ENCODE measurements at regions not wholly inside any gene's neighbourhood (a gene's known extent, or its start where the extent isn't known, plus 50 kb on each side); places are given as distances from the start of the nearest gene placed in this dataset.

DNA sequence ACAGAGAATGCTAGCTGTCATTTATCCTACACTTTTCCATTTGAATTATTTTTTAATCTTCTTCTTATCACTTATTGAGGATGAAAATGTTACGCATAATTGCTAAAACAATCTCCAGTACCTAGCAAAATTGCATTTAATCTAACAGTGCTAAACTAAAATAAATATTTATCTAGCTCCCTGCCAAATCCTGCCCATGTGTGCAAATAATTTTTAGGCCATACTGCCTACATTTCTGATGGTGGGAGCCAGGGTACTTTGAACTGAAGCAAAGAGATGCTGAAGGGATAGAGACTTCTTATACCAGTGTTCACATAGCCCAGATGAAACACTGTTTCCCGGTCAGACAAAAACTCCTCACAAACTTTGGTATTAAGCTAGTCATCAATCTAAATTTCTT is 1268.7 kb upstream of the PCDH20 start:
- no peak overlapping the region for H3K27ac ChIP-seq
- no peak for TF ChIP-seq CTCF (conservative IDR thresholded peaks at IDR 0.05)

DNA sequence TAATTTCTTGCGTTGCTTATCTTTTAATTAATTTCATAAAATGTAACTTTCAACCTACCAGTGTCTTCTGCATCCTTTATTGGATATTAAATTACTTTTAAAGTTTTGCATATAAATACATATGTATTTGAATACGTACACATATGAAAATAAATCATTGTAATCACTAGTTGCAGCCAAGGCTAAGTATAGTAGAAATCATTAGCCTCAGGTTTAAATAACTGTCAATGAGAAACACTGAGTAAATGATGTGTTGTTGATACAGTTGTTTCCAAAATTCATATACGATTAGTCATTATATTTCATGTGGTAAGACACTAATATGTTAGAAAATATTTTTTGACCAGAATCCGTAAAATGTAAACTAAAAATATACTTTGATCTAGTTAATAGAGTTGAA is 1267.1 kb upstream of the PCDH20 start:
- no peak overlapping the region for H3K27ac ChIP-seq
- TF ChIP-seq CTCF (conservative IDR thresholded peaks at IDR 0.05) = no peak

DNA sequence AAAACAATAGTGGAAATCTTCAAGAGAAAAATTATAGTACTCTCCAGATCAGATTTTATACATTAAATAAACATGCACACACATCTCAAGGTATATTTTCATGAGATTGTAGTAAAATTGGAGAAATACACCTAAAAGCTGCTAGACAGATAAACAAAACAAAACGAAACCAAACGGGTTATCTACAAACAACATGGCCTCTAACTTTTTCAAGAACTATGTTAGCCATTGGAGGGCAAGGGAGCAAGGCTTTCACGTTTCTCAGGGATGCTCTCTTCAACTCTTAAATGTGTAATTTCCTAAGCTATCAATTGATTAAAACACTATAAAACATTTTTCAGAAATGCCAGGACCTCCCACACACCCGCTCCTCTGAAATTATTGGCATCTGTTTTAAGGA is 1262.4 kb upstream of the PCDH20 start:
- H3K27ac ChIP-seq = no peak overlapping the region
- no peak for TF ChIP-seq CTCF (conservative IDR thresholded peaks at IDR 0.05)

DNA sequence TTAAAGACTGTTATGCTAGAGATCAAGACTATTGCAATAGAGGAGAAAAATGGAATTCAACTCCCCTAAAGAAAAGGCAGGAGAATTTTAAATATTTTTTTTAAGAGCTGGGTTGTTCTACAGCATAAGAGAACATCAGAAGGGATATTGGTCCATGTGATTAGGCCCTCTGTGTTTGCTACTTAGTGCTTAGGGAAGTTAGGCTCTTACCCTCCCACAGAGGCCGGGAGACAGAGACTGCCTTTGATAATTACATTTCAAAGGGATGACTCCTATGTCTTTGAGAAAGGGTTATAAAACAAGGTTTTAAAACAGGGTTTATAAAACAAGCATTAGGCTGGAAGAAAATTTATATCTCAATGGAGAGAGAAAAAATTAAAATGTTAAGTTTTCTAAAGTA is 1248.1 kb upstream of the PCDH20 start:
- no peak overlapping the region for H3K27ac ChIP-seq
- no peak for TF ChIP-seq CTCF (conservative IDR thresholded peaks at IDR 0.05)

DNA sequence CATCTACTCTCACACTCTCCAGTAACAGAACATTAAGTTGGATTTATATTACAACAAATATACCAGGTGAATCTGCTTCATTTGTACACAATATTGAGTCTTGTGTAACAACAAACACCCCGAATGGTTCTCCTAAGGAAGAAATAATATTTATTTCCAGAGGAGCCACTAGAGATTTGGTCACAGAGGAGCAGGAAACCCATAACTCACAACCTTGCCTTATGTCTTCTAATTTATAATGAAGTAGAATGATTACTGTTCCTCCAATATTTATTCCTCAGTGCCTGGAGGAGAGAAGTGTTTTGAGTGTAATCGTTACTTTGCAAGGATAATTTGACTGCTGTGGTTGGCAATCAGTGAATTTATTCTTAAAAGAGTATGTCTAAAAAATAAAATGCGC is 1243.7 kb upstream of the PCDH20 start:
- no peak overlapping the region for H3K27ac ChIP-seq
- TF ChIP-seq CTCF (conservative IDR thresholded peaks at IDR 0.05) = no peak

GRCh38 chr13:62653371-62653770 is 1237.7 kb upstream of the PCDH20 start:
- TF ChIP-seq CTCF (conservative IDR thresholded peaks at IDR 0.05) = no peak
- H3K27ac ChIP-seq = no peak overlapping the region

DNA sequence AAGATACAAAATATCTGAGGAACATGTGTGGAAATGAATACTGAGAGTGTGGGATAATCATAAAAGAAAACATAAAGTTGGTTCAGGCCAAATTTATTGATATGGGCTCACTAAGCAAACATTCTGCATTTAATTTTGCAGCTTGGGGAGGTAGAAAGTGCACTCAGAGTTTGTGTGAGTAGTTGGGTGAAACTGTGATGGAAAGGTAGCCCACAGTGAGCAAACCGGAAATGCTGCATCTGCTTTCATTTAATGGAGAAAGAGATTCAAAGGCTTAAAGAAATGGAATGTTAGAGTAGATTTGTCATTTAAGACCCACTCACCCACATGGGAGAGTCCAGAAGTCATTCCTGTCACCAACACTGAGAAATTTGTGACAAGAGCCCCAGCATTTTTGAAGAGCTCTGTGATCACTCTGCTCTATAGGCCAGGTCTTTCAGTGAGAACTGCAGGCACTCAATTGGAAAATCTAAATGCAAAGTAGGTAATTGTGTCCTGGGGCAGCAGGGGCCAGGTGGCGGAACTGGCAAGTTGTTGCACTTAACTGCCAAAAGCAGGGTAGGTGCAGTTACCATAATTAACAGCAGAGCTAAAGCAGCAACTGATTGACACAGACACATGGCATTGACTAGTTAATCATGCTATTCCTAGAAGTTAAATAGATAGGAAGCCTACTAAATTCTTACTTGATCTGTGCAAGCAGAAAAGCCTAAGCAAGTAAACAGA is 1228.3 kb upstream of the PCDH20 start:
- TF ChIP-seq CTCF (conservative IDR thresholded peaks at IDR 0.05) = no peak
- H3K27ac ChIP-seq = no peak overlapping the region
